ENCODE measurements at regions not wholly inside any gene's neighbourhood (a gene's known extent, or its start where the extent isn't known, plus 50 kb on each side); places are given as distances from the start of the nearest gene placed in this dataset.

DNA sequence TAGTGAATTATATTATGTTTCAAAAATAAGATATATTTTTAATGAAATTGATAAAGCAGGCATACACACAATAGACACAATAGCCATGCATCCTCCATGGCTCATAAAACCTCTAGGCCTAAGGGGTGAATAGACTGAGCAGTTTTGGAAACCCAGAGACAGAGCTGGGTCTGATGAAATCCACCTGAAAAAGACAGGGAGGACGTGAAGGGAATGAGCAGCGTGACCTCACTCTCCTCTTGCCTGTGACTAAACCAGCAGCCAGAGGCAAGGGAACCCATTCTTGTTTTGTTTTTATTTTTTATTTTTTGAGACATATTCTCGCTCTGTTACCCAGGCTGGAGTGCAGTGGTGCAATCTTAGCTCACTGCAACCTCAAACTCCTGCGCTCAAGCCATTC is 424.4 kb upstream of the FAM241A start:
- Histone ChIP-seq H3F3A (ENCODE audit: insufficient read depth) (no peaks in the 10 kb centered on the region), H3K9ac (ENCODE audit: low read length) (no peak overlapping the region), H3K36me3 (ENCODE audit: low read length) (no peaks in the 10 kb centered on the region), H3K9me2 (replicated peaks; ENCODE audit: insufficient read depth, low read length) (no peaks in the 10 kb centered on the region), H4K20me1 (ENCODE audit: low read depth, low read length) (no peaks in the 10 kb centered on the region), H3K27ac (ENCODE audit: low read depth, low read length) (no peak overlapping the region), H3K27me3 (ENCODE audit: low read length) (no peaks in the 10 kb centered on the region), H3K9me3 (ENCODE audit: insufficient read depth, low read length) (no peaks in the 10 kb centered on the region), H3K4me3 (ENCODE audit: insufficient read depth, low read length, poor library complexity, severe bottlenecking) (no peak overlapping the region), H3K79me2 (ENCODE audit: insufficient read depth, low read length) (no peaks in the 10 kb centered on the region), H2AFZ (ENCODE audit: low read depth, low read length, severe bottlenecking) (no peak overlapping the region), H3K4me2 (ENCODE audit: low read depth, low read length, poor library complexity, severe bottlenecking) (no peak overlapping the region)
- no peak for TF ChIP-seq EZH2phosphoT487 (conservative IDR thresholded peaks at IDR 0.05; ENCODE audit: low read length)
- TF ChIP-seq, protein P1, sequence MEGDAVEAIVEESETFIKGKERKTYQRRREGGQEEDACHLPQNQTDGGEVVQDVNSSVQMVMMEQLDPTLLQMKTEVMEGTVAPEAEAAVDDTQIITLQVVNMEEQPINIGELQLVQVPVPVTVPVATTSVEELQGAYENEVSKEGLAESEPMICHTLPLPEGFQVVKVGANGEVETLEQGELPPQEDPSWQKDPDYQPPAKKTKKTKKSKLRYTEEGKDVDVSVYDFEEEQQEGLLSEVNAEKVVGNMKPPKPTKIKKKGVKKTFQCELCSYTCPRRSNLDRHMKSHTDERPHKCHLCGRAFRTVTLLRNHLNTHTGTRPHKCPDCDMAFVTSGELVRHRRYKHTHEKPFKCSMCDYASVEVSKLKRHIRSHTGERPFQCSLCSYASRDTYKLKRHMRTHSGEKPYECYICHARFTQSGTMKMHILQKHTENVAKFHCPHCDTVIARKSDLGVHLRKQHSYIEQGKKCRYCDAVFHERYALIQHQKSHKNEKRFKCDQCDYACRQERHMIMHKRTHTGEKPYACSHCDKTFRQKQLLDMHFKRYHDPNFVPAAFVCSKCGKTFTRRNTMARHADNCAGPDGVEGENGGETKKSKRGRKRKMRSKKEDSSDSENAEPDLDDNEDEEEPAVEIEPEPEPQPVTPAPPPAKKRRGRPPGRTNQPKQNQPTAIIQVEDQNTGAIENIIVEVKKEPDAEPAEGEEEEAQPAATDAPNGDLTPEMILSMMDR (IDR thresholded peaks at IDR 0.05; ENCODE audit: insufficient read depth, low read length, poor library complexity, severe bottlenecking), result no peak

DNA sequence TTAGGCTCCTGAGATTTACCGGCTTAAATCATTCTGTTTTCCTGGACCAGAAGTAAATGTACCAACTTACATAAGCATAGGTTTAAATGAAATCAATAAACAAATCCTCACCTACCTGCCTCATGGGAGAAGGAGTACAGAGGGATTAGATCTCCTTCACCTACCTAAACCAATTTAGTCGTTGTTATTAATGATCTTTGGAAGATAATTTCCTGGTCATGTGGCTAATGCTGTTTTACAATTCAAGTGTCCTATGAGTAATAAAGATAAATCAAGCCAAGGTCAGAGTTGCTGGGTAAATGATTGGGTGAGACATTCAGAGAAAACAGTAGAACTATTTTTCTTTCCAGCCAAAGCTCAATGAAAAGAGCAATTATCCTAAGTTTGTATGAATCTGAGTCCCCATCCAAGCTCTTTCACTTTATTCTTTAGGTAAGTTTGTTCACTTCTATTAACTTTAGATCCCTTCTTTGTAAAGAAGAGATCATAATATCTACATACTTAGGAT is 423.0 kb upstream of the FAM241A start:
- H3K4me3 ChIP-seq (ENCODE audit: insufficient read depth, low read length, poor library complexity, severe bottlenecking), result no peak overlapping the region

DNA sequence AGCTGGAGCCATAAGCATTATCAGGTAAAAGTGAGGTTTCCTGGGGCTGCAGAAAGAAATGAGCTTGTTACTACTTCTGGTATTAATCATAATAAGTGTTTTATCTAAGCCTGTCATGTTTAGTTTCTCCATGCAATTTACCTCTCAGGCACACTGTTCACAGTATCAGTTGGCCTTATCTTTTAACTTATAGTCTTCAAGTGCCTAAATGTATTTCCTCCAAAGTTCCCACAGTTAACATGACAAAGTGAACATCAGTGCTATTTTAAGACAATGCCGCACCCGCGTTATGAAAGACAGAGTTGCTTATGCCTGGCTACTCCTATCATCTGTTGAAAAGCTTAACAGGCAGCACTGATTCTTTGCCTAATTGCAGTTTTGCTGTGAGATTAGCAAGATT is 408.7 kb upstream of the FAM241A start:
- no peaks in the 10 kb centered on the region for H3K36me3 ChIP-seq (ENCODE audit: low read length)
- no peak overlapping the region for H3K4me3 ChIP-seq (ENCODE audit: insufficient read depth, low read length, poor library complexity, severe bottlenecking)
- no peaks in the 10 kb centered on the region for H3K9me3 ChIP-seq (ENCODE audit: insufficient read depth, low read length)
- H3K27ac ChIP-seq (ENCODE audit: low read depth, low read length), result no peak overlapping the region
- H4K20me1 ChIP-seq (ENCODE audit: low read depth, low read length), result no peaks in the 10 kb centered on the region
- H3K4me2 ChIP-seq (ENCODE audit: low read depth, low read length, poor library complexity, severe bottlenecking), result no peak overlapping the region
- TF ChIP-seq, protein P1 (IDR thresholded peaks at IDR 0.05; ENCODE audit: insufficient read depth, low read length, poor library complexity, severe bottlenecking), result no peak
- TF ChIP-seq EZH2phosphoT487 (conservative IDR thresholded peaks at IDR 0.05; ENCODE audit: low read length), result no peak
- no peaks in the 10 kb centered on the region for H3K79me2 ChIP-seq (ENCODE audit: insufficient read depth, low read length)
- H3K27me3 ChIP-seq (ENCODE audit: low read length), result no peaks in the 10 kb centered on the region
- no peaks in the 10 kb centered on the region for H3K9me2 ChIP-seq (replicated peaks; ENCODE audit: insufficient read depth, low read length)
- no peak overlapping the region for H2AFZ ChIP-seq (ENCODE audit: low read depth, low read length, severe bottlenecking)
- H3K9ac ChIP-seq (ENCODE audit: low read length), result no peak overlapping the region
- H3F3A ChIP-seq (ENCODE audit: insufficient read depth), result no peaks in the 10 kb centered on the region

More for the DNA sequence above, 423.0 kb upstream of the FAM241A start:
- Histone ChIP-seq H3K9me3 (ENCODE audit: insufficient read depth, low read length) (no peaks in the 10 kb centered on the region), H3K79me2 (ENCODE audit: insufficient read depth, low read length) (no peaks in the 10 kb centered on the region), H3K9me2 (replicated peaks; ENCODE audit: insufficient read depth, low read length) (no peaks in the 10 kb centered on the region), H4K20me1 (ENCODE audit: low read depth, low read length) (no peaks in the 10 kb centered on the region), H3K4me2 (ENCODE audit: low read depth, low read length, poor library complexity, severe bottlenecking) (no peak overlapping the region), H3F3A (ENCODE audit: insufficient read depth) (no peaks in the 10 kb centered on the region), H3K36me3 (ENCODE audit: low read length) (no peaks in the 10 kb centered on the region), H3K27me3 (ENCODE audit: low read length) (no peaks in the 10 kb centered on the region), H2AFZ (ENCODE audit: low read depth, low read length, severe bottlenecking) (no peak overlapping the region), H3K27ac (ENCODE audit: low read depth, low read length) (no peak overlapping the region), H3K9ac (ENCODE audit: low read length) (no peak overlapping the region)
- TF ChIP-seq, protein P1 (IDR thresholded peaks at IDR 0.05; ENCODE audit: insufficient read depth, low read length, poor library complexity, severe bottlenecking), result no peak
- no peak for TF ChIP-seq EZH2phosphoT487 (conservative IDR thresholded peaks at IDR 0.05; ENCODE audit: low read length)
